Activated CD4-positive, CD25-positive, alpha-beta regulatory T cell treated with anti-CD3 and anti-CD28 coated beads, Interleukin-2, amount 50 U/mL, for 16 hours (primary cell): ENCODE measurements at regions not wholly inside any gene's neighbourhood (a gene's known extent, or its start where the extent isn't known, plus 50 kb on each side); places are given as distances from the start of the nearest gene placed in this dataset.

Source experiments
- DNase-seq: peaks from one replicate; pipeline ENCODE4 v3.0.0-alpha.2; 2020; ENCODE audit warnings: low read depth, low spot score

- DNase-seq, result no peak
These were observed 259.8 kb upstream of the WWC1 start for GRCh38 chr5:168031614-168032013.

DNA sequence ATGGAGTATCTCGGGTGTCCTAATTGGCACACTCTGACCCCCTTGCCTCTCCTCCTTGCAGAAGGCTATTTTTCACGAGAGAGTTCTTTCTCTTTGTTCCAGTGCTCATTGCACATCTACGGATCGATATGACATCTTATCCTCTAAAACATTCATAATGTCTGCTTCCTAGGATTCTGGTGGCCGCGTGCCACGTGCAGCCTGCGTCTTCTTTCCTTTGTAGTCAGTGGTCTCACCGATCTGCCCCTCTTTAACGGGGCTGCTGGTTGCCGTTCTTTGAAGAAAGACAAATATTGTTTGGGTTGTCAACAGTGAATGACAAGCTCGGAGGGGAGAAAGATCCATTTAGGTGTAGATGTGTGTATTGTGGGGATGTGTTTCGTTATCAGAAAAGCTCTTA lies 252.4 kb upstream of the WWC1 start:
- no peak for DNase-seq

- DNase-seq, result no peak
These were observed 251.7 kb upstream of the WWC1 start for GRCh38 chr5:168039566-168040248.

GRCh38 chr5:168041583-168041982 lies 249.9 kb upstream of the WWC1 start:
- DNase-seq, result no peak

- no peak for DNase-seq
These were observed 249.0 kb upstream of the WWC1 start for GRCh38 chr5:168042284-168043068.

GRCh38 chr5:168046163-168046562 lies 245.3 kb upstream of the WWC1 start:
- DNase-seq, result no peak

GRCh38 chr5:168047043-168047668 lies 244.3 kb upstream of the WWC1 start:
- no peak for DNase-seq

DNA sequence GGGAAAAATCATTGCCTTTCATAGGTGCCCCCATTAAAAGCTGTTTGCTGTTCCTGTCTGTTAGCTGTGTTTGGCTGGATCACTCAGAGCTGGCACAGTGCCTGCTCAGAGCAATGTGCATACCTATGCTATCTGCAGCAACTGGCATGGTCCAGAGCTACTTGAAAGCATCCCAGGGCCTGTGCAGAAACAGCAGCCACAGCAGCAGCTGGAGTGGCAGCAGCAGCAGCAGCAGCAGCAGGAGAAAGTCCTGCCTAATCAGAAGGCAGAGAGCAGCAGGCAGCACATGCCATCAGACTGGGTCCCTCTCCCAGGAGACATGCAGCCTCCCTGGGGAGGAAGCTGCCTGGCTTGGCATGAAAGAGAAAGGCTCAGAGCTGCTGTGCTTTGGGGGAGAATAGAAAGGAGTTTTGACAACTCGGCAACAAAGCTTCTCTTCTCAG lies 243.8 kb upstream of the WWC1 start:
- DNase-seq, result no peak

- DNase-seq, result no peak
These were observed 243.0 kb upstream of the WWC1 start for GRCh38 chr5:168048486-168048885.

GRCh38 chr5:168052686-168053085 lies 238.8 kb upstream of the WWC1 start:
- no peak for DNase-seq

GRCh38 chr5:168054091-168054490 lies 237.4 kb upstream of the WWC1 start:
- DNase-seq, result no peak

DNA sequence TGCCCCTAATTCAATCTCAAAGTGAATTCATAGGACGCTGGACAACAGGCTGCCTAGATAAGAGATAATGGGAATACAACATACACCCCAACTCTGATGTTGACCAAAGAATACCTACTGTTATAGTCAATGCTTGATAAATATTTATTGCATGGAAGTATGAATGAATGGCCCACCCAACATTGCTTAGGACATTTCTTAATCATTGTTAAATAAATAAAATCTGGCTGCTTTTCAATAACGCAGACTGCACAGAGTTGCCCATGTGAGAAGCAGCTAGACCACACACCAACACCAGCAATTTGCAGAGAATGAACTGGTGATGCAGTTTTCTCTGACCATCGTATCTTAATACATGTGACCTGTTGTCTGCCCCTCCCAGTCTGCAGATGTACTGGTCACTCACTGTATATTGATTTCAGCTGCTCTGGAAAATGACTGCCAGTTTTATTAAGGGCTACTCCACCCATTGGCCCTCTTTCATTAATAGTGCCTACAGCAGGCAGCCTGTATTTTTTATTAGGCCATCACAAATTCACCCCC lies 236.2 kb upstream of the WWC1 start:
- DNase-seq, result no peak

DNA sequence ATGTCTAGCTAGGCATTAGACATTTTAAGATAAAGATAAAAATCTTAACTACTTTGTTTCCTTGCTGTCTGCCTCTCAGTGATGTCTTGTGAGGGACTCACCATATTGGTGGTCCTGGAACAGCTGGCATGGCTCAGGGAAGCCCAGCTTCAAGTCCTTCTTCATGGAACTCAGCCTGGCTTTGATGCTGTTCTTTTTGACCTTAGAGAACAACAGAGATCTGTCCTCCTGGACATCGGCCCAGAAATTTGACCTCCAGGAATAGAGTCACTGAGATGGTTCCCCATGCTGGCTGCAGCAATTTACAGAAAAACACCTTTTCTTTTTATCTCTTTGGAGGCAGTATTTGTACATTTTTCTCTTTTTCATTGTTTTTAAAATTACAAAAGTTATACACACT lies 235.5 kb upstream of the WWC1 start:
- DNase-seq, result no peak

GRCh38 chr5:168056499-168057182 lies 234.8 kb upstream of the WWC1 start:
- no peak for DNase-seq

DNA sequence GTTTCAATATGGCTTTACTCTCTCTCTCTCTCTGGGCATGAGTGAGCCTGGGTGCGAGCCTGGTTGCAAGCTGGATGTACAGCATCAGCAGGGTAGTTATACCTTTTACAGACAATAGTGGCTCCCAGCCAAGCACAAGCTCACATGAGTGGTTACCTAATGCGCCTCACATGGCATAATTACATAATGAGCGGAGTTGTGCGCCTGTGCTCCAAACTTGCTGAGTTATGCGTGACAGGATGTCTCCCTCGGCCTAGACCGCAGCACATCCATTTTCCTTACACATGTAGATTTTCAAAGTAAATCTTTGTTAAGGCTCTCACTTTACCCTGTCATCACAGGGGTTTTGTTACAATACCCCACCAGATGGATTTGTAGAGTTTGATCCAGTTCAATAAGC lies 233.5 kb upstream of the WWC1 start:
- DNase-seq, result no peak

GRCh38 chr5:168059131-168059530 lies 232.3 kb upstream of the WWC1 start:
- DNase-seq, result no peak

DNA sequence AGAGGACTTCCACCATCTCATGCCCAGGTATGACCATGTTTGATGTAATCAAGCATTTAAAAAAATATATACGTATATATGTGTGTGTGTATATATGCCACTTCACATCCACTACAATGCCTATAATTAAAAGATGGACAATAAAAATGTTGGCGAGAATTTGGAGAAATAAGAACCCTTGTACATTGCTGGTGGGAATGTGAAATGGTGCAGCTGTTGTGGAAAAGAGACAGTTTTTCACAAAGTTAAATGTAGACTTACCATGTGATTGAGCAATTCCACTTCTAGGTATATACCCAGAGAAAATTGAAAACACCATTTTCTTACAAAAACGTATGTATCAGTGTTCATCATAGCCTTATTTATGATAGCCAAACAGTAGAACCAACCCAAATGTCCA lies 229.2 kb upstream of the WWC1 start:
- no peak for DNase-seq

- no peak for DNase-seq
These were observed 227.0 kb upstream of the WWC1 start for GRCh38 chr5:168064457-168064856.

GRCh38 chr5:168064933-168065622 lies 226.4 kb upstream of the WWC1 start:
- no peak for DNase-seq

GRCh38 chr5:168066536-168067208 lies 224.8 kb upstream of the WWC1 start:
- no peak for DNase-seq

DNA sequence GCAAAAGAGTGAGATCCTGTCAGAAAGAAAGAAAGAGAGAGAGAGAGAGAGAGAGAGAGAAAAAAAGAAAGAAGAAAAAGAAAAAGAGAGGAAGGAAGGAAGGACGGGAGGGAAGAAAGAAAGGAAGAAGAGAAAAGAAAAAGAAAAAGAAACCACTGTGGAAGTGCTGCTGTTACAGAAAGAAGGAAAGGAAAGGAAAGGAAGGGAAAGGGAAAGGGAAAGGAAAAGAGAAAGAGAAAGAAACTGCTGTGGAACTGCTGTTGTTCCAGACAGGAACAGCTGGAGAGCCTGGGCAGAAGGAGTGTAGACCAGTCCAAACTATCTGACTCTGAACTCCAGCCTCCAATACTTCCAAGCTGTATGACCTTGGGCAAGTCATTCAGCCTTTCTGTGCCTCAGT lies 220.7 kb upstream of the WWC1 start:
- no peak for DNase-seq
